ENCODE measurements at regions not wholly inside any gene's neighbourhood (a gene's known extent, or its start where the extent isn't known, plus 50 kb on each side); places are given as distances from the start of the nearest gene placed in this dataset.
"Not testable (repeated sequence)": the region's sequence is repeated elsewhere in the genome, so short reads cannot be mapped to it uniquely, and the experiment has no call there.

DNA sequence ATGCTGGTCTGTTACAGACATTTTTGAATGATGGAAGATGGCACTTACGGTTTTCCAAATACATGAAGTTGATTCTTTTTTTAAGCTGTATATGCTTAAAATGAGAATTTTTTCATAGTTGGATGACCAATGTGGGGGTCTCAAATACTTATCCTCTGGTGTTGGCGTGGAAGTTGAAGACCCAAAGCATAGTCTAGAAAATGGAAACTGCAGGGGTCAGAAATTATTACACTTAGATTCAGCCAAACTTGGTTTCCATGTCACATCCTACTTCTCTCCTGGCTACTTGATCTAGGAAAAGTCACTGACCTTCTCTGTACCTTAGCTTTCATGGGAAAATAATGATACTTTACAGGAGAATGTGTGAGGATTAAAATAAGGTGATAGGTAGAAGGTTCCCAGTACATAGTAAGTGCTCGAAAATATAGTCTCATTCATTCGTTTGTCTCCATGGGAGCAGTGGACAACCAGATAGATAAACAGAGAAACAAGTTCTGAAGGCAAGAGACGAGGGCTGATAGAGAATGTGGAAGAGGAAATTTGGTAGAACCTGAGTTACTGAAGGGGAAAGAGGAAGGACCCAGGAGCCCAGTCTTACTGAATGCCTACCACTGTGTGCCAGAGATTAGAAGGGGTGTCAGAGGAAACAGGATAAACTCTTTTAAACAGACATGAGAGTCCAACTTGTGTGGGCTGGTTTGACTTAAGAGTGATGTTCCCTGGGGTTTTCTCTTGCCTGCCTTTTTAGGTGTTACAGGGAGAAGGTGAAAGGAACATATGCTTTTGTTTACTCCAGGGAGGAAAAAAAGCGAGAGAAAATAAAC lies 560.3 kb upstream of the KLF4 start:
- no peak for DNase-seq

DNA sequence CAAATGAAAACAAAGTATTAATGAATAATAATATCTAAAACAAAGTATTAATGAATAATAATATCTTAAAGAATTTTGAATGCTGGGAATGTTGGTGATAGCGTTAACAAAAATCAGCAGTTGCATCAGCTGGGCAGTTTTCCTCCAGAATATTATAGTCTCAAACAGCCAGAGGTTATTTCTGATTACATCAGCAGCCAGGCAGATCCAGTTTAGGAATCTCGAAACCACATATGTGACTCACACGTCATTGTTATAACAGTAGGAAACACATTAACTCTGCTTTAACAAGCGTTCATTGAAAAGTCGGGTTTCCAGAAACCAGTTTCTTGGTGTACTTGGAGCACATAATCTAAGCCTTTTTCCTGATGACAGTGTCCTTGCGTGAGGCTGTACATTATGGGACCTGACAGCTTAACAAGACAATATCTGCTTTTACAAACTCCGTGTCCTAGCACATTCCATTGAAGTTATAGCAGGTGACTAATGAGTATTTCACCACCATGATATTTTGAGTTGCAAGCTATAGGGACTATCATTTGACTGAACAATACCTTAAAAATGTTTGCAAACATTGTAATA lies 559.5 kb upstream of the KLF4 start:
- DNase-seq: no peak

DNA sequence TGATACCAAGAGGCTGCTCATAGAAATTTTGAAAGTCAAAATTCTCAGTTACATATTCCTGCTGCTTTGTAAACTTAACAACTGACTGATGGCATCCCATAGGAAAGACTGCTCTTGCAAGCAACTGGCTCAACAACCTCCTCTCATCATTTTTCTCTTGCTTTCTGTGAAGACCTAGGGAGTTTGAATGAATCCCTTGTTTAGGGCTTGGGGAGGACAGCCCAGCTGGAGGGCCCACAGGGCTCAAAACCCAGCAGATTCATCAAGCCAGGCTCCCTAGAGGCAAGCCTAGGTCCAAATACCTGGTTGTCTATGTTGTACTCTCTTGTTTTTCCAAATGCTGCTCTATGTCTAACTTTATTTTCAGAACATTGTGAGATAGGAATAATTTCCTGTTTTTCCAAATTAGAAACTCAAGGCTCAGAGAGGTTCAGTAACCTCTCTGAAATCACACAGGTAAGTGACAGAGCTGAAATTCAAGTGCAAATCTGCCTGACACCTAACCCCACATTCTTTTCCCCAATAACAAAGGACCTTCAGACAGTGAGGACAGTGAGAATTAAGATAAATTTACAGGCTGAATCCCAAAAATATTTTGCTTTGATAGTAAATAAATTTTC lies 558.9 kb upstream of the KLF4 start:
- DNase-seq: no peak

DNA sequence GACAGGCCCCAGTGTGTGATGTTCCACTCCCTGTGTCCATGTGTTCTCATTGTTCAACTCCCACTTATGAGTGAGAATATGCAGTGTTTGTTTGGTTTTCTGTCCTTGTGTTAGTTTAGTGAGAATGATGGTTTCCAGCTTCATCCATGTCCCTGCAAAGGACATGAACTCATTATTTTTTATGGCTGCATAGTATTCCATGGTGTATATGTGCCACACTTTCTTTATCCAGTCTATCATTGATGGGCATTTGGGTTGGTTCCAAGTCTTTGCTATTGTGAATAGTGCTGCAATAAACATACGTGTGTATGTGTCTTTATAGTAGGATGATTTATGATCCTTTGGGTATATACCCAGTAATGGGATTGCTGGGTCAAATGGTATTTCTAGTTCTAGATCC lies 558.2 kb upstream of the KLF4 start:
- not testable (repeated sequence) for DNase-seq

DNA sequence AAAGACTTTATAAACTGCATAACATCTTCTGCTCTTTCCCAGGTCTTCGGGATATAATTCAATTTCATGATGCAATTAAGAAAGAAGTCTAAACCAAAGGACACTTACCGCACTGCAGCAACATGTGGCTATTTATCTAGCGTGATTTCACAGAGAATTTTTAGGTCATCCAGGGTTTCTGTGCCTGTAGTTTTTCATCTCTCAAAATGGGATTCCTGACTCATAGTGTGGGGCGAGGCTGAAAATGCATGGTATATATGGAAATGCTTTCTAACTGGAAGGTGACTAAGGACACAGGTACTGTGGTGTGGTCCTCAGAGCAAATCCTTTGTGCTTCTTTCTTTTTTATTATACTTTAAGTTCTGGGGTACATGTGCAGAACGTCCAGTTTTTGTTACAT lies 557.7 kb upstream of the KLF4 start:
- DNase-seq: no peak

DNA sequence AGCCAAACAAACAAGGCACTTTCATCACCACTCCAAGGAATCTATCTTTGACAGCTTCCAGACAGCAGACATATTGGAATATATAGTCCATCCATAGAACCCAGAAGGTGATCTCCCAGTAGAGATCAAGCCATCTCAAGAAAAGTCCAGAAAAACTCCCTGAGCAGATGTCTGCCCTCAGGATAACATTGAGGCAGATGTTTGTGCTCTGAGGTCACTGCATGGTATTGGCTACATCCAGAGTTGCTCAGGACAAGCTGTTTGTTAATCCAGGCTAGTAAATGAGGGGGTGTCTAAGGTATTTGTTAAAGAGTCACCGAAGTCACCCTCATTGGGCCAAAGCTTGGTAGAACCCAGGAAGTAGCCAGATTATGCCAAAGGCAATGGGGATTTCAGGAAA lies 556.3 kb upstream of the KLF4 start:
- no peak for DNase-seq

DNA sequence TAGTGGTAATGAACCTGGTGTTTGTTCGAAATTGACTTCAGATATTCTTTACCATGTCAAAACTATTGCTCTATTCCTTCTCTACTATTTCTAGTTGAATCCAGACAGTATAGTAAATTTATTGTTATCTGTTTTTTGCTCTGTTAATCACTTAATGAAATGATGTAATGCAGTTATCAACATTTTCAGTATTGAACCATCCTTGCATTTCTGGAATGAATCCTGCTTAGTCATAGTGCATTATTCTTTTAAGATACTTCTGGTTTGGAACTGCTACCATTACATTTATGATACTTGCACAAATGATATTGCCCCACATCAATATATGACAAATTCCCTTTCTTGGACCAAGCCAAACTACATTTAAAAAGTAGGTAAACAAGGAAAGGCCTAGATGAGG lies 554.0 kb upstream of the KLF4 start:
- DNase-seq: no peak

DNA sequence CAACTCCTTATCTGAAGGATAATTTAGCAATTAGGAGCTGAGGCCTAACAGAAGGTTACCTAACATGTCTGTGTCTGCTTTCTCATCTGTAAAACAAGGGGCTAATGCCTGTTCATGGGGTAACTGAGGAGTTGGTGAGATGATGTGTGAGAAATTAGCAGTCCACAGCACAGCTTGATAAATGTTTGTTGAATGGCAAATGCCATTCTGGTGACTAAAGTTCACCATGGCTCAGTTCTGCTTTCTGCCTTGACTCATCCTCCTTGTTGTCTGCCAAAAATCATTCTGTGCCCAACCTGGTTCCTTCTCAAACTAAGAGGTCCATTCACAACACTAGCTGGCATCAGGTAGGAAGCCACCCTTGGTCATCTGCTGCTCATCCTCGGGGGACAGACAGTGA lies 552.0 kb upstream of the KLF4 start:
- DNase-seq: no peak

DNA sequence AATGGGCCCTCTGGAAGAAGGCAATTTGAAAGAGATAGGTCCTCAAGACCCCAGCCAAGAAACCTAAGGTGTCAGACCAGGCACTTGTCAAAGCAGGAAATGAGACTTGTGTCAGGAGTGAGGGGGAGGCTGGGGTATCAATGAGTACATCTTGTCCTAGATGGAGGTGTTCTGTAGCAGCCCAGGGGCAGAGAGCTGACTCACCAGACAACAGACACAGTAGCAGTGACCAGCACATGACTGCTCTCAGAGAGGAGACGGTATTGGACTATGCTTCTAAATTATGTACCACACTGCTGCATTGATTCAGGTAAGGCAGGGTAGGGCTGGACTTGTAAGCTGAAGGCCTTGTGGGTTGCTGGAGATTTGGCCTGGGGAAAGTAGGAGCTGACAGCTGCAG lies 551.2 kb upstream of the KLF4 start:
- no peak for DNase-seq

DNA sequence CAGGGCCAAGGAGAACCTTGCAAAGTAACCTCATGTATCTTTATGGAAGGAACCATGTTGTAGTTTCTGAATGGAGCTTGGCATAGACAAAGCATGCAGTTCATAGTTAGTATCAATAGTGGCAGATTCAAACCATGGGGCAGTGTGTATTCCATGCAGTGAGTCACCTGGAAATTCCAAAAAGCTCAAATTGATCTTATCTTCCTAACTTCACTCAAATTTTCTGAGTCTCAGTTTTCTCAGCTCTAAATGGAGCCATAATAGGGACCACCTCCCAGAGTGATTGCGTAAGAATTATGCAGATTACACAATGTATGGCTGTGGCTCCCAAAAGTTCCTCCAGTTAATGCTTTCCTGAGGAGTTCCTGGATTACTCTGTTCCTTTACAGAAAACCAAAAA lies 549.9 kb upstream of the KLF4 start:
- no peak for DNase-seq

DNA sequence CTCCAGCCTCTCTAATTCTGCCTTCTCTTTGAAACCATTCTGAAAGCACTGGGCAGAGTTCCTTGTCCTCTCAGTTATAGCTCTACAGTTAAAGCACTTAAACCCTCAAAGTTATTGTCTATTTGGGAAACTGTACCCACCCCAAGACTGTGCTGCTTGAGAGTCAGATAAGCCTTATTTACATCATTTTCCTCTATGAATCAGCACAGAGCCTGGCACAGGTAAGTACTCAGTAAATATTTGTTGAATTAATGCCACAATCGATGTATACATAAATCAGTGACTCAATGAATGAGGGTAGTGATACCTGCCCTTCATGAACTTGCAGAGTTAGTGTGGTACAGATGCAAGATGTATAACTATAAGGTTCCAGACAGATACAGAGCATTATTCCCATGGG lies 549.4 kb upstream of the KLF4 start:
- DNase-seq: no peak

DNA sequence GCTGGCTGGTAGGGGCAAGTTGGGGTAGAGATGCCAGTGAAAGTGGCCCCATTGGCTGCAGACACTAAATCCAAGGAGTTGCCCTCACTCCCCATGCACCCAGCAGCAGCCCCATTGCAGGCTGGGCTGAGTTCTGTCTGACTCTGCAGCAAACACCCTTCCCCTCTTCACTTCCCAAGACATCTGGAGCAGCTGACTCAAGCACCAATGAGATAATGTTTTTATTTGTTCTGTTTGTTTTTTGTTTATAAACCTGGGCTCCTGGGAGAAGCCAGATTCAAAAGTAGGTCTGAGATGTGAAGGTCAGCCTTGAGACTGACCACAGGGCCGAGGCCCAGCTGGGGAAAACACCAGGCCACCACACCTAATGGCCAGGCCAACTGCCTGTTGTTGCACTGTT lies 545.9 kb upstream of the KLF4 start:
- no peak for DNase-seq

DNA sequence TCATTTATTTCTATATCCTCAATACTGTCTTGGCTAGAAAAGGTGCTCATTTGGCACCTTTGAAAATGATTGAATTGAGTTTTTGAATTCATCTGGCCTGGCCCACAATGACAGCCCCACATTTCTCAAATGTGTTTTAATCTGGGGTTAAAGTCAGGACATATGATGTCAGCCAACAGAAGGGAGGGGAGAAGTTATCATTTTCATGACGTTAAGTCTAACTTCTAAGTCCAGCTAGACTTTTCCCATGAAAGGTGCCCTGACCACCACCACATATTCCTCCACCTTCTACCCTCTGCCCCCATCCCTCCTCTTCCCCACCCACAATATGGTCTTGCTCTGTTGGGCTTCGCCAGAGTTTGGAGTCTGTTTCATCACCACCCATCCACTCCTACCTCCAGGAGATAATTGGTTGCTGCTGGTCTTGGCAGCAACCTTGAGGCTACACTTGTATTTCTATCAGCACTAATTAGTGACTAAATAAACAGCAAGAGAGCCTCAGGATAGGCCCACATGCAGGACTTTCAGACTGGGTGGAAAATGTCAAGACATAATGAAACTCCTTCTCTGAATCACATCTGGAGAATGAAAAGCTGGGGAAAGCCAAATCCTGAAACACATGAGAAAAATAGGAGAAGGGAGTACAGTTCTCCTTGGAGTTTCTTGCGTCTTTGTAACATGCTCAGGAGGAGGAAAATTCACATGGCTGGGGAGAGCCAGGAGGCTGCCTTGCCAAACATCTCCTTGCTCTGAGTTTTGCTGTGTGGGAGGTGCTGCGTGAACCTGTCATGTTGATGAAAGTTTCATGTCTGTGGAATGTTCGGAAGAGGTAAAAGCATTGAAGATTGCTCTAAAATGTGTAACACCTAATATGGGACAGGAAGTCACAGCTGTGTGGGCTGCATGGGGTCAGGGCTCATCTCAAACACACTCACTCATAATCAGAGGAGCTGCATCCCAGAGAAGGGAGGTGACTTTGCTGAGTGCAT lies 544.7 kb upstream of the KLF4 start:
- peak; percentile 43 for DNase-seq

DNA sequence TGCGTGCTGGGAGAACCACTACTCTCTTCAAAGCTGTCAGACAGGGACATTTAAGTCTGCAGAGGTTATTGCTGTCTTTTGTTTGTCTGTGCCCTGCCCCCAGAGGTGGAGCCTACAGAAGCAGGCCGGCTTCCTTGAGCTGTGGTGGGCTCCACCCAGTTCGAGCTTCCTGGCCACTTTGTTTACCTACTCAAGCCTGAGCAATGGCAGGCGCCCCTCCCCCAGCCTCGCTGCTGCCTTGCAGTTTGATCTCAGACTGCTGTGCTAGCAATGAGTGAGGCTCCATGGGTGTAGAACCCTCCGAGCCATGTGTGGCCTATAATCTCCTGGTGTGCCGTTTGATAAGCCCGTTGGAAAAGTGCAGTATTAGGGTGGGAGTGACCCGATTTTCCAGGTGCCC lies 542.5 kb upstream of the KLF4 start:
- DNase-seq: not testable (repeated sequence)

DNA sequence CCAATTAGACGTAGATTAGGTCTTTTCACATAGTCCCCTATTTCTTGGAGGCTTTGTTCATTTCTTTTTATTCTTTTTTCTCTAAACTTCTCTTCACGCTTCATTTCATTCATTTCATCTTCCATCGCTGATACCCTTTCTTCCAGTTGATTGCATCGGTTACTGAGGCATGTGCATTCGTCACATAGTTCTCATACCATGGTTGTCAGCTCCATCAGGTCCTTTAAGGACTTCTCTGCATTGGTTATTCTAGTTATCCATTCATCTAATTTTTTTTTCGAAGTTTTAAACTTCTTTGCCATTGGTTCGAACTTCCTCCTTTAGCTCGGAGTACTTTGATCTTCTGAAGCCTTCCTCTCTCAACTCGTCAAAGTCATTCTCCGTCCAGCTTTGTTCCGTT lies 541.7 kb upstream of the KLF4 start:
- not testable (repeated sequence) for DNase-seq

DNA sequence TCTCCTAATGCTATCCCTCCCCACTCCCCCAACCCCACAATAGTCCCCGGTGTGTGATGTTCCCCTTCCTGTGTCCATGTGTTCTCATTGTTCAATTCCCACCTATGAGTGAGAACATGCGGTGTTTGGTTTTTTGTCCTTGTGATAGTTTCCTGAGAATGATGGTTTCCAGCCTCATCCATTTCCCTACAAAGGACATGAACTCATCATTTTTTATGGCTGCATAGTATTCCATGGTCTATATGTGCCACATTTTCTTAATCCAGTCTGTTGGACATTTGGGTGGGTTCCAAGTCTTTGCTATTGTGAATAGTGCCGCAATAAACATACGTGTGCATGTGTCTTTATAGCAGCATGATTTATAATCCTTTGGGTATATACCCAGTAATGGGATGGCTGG lies 537.1 kb upstream of the KLF4 start:
- DNase-seq: not testable (repeated sequence)

DNA sequence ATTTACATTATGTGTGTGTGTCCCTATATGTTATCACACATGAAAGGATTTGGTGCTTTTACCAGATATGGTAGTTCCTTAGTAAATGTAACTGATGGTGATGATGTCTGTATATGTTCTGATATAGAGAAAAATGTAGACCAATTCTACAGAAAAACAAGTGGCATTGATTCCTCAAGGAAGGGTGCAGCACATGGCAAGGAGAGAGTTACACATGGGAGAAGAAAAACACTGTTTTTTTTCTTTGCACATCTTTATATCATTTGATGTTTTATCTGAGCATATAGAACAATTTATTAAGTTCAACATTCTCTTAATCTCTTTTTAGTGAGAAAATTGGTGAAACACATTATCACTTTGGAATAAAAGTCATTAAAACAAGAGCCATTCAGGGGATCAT lies 535.0 kb upstream of the KLF4 start:
- DNase-seq: no peak

DNA sequence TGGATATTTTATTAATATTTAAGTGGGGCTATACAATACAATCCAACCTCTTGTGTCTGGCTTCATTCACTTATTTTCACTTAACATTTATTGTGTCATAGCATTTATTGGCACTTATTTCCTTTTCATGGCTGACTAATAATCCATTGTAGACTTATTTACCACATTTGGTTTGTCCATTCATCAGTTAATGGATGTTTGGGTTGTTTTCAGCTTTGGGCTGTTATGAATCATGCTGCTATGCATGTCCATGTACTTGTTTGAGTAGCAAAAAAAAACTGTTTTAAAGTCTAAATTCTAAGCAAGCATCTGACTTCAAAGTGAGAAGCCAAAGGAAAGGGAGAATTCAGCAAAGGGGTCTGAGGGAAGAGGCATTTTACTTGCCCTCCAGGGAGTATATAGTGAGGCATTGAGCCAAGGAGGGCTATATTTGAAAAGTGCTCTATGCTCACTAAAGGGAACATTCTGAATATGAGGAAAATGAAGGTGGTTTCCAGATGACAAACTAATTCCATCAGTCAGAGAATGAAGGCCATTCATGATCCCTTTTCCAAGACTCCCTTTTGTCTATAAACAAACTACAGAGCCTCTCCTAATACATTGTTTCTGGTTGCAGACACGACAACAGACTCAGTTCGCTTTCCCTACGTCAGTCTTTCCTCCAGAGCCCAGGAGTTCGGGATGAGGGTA lies 532.8 kb upstream of the KLF4 start:
- DNase-seq: no peak

DNA sequence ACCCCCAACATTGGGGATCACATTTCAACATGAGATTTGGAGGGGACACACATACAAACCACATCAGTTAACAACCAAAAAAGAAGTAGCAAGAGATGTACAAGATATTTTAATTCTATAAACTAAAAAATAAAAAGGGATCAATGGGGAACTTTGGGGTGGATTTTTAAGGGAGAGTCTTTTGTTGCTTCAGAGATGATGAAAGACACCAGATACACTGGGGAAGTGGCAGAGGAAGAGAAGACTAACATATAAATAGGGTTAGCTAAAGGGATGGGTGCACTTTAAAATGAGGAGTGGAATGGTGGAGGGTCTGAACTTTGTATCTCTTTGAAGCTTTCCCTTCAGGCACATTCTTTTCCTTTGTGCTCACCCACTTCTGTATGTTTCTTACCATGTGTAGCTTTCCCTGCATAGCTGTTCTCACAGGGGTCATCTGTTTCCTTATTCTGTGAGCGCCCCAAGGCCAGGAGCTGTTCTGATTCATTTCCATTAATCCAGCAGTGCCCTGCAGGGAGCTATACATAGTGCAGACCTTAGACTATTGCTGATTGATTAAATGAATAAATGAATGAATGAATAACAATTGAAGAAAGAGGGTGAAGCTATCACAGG lies 531.6 kb upstream of the KLF4 start:
- DNase-seq: no peak

DNA sequence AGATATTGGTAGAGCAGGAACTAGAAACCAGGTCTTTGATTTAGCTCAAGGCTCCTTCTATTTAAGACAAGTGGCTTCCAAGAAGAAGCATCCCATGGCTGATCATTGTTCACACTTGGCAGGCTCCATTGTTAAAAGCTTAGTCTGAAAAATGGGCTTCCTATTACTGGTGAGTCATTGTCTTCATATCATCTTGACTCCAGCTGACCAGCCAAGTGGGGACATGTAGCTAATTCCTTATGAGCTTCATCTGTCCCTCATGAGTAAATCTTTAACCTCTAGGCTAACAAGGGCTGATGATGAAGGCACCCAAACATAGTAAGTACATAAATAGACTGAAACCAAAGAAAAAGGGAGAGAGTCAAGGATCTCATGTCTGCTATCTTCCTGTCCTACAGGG lies 530.3 kb upstream of the KLF4 start:
- no peak for DNase-seq

DNA sequence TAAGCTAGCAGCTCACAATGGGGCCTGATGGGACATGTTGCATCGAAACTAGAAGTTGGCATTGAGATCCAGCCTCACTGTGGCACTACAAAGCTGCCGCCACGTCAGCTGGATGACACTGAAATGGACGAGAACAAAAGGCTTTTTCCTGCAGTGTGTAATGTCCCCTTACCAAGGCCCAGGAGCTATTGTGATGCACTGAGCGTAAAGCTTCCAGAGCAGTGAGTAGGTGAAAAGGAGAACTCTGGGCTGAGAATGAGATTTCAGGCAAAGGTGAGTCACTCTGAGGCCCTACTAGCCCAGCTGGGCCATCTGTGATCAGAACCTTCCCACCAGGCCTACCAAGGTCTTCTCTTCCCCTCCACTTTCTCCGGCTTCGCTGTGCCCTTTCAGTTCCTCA lies 528.1 kb upstream of the KLF4 start:
- DNase-seq: no peak

DNA sequence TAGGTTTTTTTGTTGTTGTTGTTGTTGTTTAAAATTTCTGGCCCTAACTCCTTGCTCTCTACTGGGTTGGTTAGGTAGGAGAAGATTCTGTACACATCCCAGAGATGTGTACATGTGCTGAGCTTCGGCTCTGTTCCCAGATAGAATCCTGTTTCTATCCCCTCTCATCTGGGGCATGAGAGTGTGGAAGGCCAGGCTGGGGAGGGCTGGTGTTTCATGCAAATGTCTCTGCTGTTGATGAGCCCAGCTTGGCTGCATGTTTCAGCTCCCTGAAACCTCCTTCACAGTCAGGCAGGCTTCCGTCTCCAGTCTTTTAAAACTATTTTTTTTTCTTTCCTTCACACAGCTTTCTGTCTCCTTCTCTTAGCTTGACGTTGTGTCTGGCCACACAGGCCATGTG lies 526.9 kb upstream of the KLF4 start:
- DNase-seq: peak; percentile 47
